ENCODE measurements at regions not wholly inside any gene's neighbourhood (a gene's known extent, or its start where the extent isn't known, plus 50 kb on each side); places are given as distances from the start of the nearest gene placed in this dataset.

DNA sequence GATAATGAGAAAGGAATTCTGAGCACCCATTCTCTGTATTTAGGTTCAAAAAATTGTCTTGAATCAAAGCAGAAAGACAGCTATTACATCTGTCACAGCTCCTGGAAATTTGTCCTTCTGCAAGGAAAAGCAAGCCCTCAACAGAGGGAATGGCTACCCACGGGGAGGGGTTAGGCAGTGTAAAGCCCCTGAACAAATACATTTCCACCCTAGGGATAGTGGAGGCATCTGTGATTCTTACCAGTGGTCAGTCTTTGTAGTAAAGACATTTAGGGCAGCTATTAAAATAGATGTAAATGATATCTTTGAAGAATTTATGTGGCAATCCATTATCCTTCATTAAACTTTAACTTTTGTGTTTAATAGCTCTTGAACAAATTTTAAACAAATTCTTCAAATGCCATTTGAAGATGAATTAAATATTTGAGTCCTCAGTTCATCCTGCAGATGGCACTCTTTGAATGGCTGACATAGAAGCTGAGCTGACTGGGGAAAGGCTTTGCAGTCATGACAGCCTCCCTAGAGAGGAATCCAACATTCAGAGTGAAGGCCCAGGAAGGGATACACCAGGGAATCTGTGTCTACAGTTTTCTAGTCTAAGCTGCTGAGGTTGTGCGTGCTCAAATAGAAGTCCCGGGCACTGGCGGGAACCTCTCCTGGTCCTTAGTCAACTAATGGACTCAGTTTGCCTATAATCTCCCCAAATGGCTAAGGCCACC lies 359.7 kb upstream of the ROPN1 start:
- DNase-seq (ENCODE audit: low spot score) (peak; percentile 39), FAIRE-seq (peak; percentile 85)
- BruUV-seq (replicated peaks): no TSS peak
- no peak for TF ChIP-seq ZNF605 (CRISPR knock-in tag; IDR thresholded peaks at IDR 0.05)
- TF ChIP-seq ARHGAP35 (CRISPR knock-in tag; IDR thresholded peaks at IDR 0.05; ENCODE audit: borderline replicate concordance): no peak
- no peak for TF ChIP-seq REL (CRISPR knock-in tag; conservative IDR thresholded peaks at IDR 0.05)
- no peak for TF ChIP-seq ELF1 (CRISPR knock-in tag; IDR thresholded peaks at IDR 0.05)
- peak; percentile 68 for TF ChIP-seq SMC3 (IDR thresholded peaks at IDR 0.05; ENCODE audit: low read length)
- TF ChIP-seq ZNF251 (CRISPR knock-in tag; IDR thresholded peaks at IDR 0.05): no peak
- TF ChIP-seq SMARCC2 (IDR thresholded peaks at IDR 0.05): no peak
- no peak for TF ChIP-seq MED8 (CRISPR knock-in tag; IDR thresholded peaks at IDR 0.05; ENCODE audit: insufficient replicate concordance)
- TF ChIP-seq ZNF646 (CRISPR knock-in tag; IDR thresholded peaks at IDR 0.05): no peak
- TF ChIP-seq, protein P1, sequence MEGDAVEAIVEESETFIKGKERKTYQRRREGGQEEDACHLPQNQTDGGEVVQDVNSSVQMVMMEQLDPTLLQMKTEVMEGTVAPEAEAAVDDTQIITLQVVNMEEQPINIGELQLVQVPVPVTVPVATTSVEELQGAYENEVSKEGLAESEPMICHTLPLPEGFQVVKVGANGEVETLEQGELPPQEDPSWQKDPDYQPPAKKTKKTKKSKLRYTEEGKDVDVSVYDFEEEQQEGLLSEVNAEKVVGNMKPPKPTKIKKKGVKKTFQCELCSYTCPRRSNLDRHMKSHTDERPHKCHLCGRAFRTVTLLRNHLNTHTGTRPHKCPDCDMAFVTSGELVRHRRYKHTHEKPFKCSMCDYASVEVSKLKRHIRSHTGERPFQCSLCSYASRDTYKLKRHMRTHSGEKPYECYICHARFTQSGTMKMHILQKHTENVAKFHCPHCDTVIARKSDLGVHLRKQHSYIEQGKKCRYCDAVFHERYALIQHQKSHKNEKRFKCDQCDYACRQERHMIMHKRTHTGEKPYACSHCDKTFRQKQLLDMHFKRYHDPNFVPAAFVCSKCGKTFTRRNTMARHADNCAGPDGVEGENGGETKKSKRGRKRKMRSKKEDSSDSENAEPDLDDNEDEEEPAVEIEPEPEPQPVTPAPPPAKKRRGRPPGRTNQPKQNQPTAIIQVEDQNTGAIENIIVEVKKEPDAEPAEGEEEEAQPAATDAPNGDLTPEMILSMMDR (CRISPR knock-in tag; IDR thresholded peaks at IDR 0.05): peak; percentile 61
- no peak for TF ChIP-seq PHF21A (CRISPR knock-in tag; IDR thresholded peaks at IDR 0.05)
- TF ChIP-seq DMAP1 (CRISPR knock-in tag; IDR thresholded peaks at IDR 0.05): no peak
- TF ChIP-seq JUND (CRISPR knock-in tag; IDR thresholded peaks at IDR 0.05): no peak
- TF ChIP-seq STAG1 (CRISPR knock-in tag; IDR thresholded peaks at IDR 0.05): peak; percentile 62
- no peak for TF ChIP-seq ZNF3 (CRISPR knock-in tag; IDR thresholded peaks at IDR 0.05)
- TF ChIP-seq HES4 (CRISPR knock-in tag; IDR thresholded peaks at IDR 0.05; ENCODE audit: borderline replicate concordance): no peak
- no peak for TF ChIP-seq SOX5 (CRISPR knock-in tag; IDR thresholded peaks at IDR 0.05; ENCODE audit: borderline replicate concordance)

More for the DNA sequence above, 359.7 kb upstream of the ROPN1 start:
- Histone ChIP-seq H3K27ac (ENCODE audit: extremely low read length, insufficient read depth, low read length) (no peak overlapping the region), H3K4me2 (ENCODE audit: low read depth, low read length) (no peak overlapping the region), H4K20me1 (ENCODE audit: insufficient read depth, low read length) (no peaks in the 10 kb centered on the region), H3K9me3 (ENCODE audit: low read length) (no peaks in the 10 kb centered on the region), H3K9ac (ENCODE audit: insufficient read depth, low read depth, low read length) (no peak overlapping the region), H3K36me3 (replicated peaks in 1 of 2; ENCODE audit: control insufficient read depth in 1 of 2, insufficient read depth in 2 of 2, low read length in 2 of 2) (no peaks in the 10 kb centered on the region), H3K79me2 (ENCODE audit: insufficient read depth, low read length) (no peaks in the 10 kb centered on the region), H3K4me1 (ENCODE audit: insufficient read depth, low read length) (no peaks in the 10 kb centered on the region), H2AFZ (ENCODE audit: low read length) (no peak overlapping the region), H3K4me3 (replicated peaks in 1 of 3; ENCODE audit: insufficient read depth in 1 of 3, low read depth in 2 of 3, low read length in 3 of 3) (no peak overlapping the region), H3K27me3 (ENCODE audit: control insufficient read depth in 1 of 2, insufficient read depth in 2 of 2, low read length in 2 of 2) (no peaks in the 10 kb centered on the region)
- peak; percentile 80 for ATAC-seq
- 41% methylated on average over 4 of the region's 4 CpGs for WGBS (ENCODE audit: low lambda C conversion rate)
- CTCF ChIA-PET (ENCODE audit: low intra/inter-chr PET ratio, low total read pairs): interaction anchor here (1.2 to 4.0 kb wide), 2 partner anchors 117 to 199 kb away, joined by 5 to 17 read pairs; no protein-coding TSS in a partner anchor
- POLR2A ChIA-PET: no interaction called here
- intact Hi-C loops (cut with micrococcal nuclease; ENCODE audit: unreplicated experiment): loop anchor here (1.0 to 2.0 kb wide), 3 partner anchors 117 to 209 kb away; no protein-coding TSS in a partner anchor
- in situ Hi-C loops (cut with HindIII; ENCODE audit: extremely low pct_ligation_motif_present, low pct_unique_long_range_greater_than_20kb): loop anchor here (25.0 kb wide), 1 partner anchor 336 kb away; no protein-coding TSS in a partner anchor

Data from HepG2 (cell line).